MM.1S (cell line): ENCODE measurements at regions not wholly inside any gene's neighbourhood (a gene's known extent, or its start where the extent isn't known, plus 50 kb on each side); places are given as distances from the start of the nearest gene placed in this dataset.

Source experiments
- EZH2 ChIP-seq: fragments of 300-600 bp; sonication (generic); optimal IDR thresholded peaks from 2 replicates; pipeline ENCODE3; 2017; ENCODE audit warnings: low read depth, mild to moderate bottlenecking, antibody characterized with exemption, low read length, mixed read lengths
- TF ChIP-seq, protein P1 (sequence below): fragments of 300-600 bp; sonication (generic); IDR thresholded peaks from 2 replicates; pipeline ENCODE4 v1.5.1; 2016; ENCODE audit warnings: antibody characterized with exemption, low read length, mixed read lengths

GRCh38 chr20:40532103-40532502 lies 156.9 kb downstream of the MAFB start:
- TF ChIP-seq, protein P1, sequence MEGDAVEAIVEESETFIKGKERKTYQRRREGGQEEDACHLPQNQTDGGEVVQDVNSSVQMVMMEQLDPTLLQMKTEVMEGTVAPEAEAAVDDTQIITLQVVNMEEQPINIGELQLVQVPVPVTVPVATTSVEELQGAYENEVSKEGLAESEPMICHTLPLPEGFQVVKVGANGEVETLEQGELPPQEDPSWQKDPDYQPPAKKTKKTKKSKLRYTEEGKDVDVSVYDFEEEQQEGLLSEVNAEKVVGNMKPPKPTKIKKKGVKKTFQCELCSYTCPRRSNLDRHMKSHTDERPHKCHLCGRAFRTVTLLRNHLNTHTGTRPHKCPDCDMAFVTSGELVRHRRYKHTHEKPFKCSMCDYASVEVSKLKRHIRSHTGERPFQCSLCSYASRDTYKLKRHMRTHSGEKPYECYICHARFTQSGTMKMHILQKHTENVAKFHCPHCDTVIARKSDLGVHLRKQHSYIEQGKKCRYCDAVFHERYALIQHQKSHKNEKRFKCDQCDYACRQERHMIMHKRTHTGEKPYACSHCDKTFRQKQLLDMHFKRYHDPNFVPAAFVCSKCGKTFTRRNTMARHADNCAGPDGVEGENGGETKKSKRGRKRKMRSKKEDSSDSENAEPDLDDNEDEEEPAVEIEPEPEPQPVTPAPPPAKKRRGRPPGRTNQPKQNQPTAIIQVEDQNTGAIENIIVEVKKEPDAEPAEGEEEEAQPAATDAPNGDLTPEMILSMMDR, result peak; percentile 39
- TF ChIP-seq EZH2, result no peak
